ENCODE measurements at regions not wholly inside any gene's neighbourhood (a gene's known extent, or its start where the extent isn't known, plus 50 kb on each side); places are given as distances from the start of the nearest gene placed in this dataset.

DNA sequence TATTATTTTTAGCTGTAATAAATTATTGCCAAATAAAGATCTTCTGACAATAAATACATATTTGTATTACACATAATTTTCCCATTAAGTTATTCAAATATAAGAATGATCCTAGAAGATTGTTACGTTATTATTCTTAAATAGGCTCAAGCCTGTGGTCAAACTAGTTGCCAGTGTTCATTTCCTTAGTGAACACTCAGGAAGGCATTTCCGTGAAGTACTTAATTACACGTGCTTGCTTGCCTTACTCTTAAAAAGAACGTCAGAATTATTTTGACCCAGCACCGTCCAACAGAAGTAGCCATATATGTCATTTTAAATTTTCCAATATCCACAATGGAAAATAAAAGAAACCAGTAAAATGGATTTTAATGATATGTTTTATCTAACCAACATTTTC is 249.8 kb downstream of the TXNL1 start:
- Histone ChIP-seq H3K9me3 (ENCODE audit: severe bottlenecking) (no peaks in the 10 kb centered on the region), H3K36me3 (ENCODE audit: low read depth) (no peaks in the 10 kb centered on the region), H3K4me3 (ENCODE audit: severe bottlenecking) (no peak overlapping the region), H3K4me1 (ENCODE audit: insufficient read depth, poor library complexity, severe bottlenecking) (no peaks in the 10 kb centered on the region), H3K27ac (ENCODE audit: poor library complexity, severe bottlenecking) (no peak overlapping the region), H3K27me3 (ENCODE audit: insufficient read depth, poor library complexity, severe bottlenecking) (no peaks in the 10 kb centered on the region)
- TF ChIP-seq, protein P1, sequence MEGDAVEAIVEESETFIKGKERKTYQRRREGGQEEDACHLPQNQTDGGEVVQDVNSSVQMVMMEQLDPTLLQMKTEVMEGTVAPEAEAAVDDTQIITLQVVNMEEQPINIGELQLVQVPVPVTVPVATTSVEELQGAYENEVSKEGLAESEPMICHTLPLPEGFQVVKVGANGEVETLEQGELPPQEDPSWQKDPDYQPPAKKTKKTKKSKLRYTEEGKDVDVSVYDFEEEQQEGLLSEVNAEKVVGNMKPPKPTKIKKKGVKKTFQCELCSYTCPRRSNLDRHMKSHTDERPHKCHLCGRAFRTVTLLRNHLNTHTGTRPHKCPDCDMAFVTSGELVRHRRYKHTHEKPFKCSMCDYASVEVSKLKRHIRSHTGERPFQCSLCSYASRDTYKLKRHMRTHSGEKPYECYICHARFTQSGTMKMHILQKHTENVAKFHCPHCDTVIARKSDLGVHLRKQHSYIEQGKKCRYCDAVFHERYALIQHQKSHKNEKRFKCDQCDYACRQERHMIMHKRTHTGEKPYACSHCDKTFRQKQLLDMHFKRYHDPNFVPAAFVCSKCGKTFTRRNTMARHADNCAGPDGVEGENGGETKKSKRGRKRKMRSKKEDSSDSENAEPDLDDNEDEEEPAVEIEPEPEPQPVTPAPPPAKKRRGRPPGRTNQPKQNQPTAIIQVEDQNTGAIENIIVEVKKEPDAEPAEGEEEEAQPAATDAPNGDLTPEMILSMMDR (IDR thresholded peaks at IDR 0.05; ENCODE audit: poor library complexity, severe bottlenecking), result no peak
- ATAC-seq (ENCODE audit: low read depth), result no peak
- no peak for DNase-seq (ENCODE audit: low spot score)

DNA sequence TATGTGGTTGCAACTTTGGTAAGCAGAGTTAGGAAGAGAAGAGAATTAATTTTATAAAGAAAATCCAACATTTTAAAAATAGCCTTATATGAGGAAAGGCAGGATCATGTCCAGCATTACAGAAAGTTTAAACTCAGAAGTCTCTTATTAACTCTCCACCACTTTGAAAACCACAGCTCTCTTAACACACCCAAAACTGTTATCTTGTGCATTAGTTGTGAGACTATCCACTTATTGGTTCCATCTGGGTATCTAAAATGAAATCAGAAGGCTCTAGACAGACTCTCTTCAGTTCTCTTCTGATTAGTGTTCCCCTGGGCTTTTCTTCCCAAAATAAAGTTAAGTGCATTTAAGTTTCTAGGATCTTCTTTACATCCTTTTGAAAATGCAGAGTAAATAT is 251.5 kb downstream of the TXNL1 start:
- Histone ChIP-seq H3K27me3 (ENCODE audit: insufficient read depth, poor library complexity, severe bottlenecking) (no peaks in the 10 kb centered on the region), H3K9me3 (ENCODE audit: severe bottlenecking) (no peaks in the 10 kb centered on the region), H3K36me3 (ENCODE audit: low read depth) (no peaks in the 10 kb centered on the region), H3K27ac (ENCODE audit: poor library complexity, severe bottlenecking) (no peak overlapping the region), H3K4me3 (ENCODE audit: severe bottlenecking) (no peak overlapping the region), H3K4me1 (ENCODE audit: insufficient read depth, poor library complexity, severe bottlenecking) (no peaks in the 10 kb centered on the region)
- DNase-seq (ENCODE audit: low spot score) (no peak), ATAC-seq (ENCODE audit: low read depth) (no peak)
- TF ChIP-seq, protein P1 (IDR thresholded peaks at IDR 0.05; ENCODE audit: poor library complexity, severe bottlenecking), result no peak

DNA sequence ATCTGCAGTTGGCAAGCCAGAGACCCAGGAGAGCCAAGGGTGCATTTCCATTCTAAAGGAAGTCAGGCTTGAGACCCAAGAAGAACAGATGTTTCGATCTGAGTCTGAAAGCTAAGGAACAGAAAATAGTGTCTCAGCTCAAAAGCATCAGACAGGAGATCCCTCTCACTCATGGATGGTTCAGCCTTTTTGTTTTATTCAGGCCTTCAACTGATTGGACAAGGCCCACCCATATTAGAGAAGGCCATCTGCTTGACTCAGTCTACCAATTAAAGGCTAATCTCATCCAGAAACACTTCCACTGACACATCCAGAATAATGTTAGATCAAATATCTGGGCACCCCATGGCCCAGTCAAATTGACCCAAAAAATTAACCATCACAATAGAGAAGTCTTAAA is 255.0 kb downstream of the TXNL1 start:
- H3K27ac ChIP-seq (ENCODE audit: poor library complexity, severe bottlenecking), result no peak overlapping the region
- H3K4me1 ChIP-seq (ENCODE audit: insufficient read depth, poor library complexity, severe bottlenecking), result no peaks in the 10 kb centered on the region
- H3K36me3 ChIP-seq (ENCODE audit: low read depth), result no peaks in the 10 kb centered on the region
- TF ChIP-seq, protein P1 (IDR thresholded peaks at IDR 0.05; ENCODE audit: poor library complexity, severe bottlenecking), result no peak
- no peak overlapping the region for H3K4me3 ChIP-seq (ENCODE audit: severe bottlenecking)
- no peak for DNase-seq (ENCODE audit: low spot score)
- H3K27me3 ChIP-seq (ENCODE audit: insufficient read depth, poor library complexity, severe bottlenecking), result no peaks in the 10 kb centered on the region
- H3K9me3 ChIP-seq (ENCODE audit: severe bottlenecking), result no peaks in the 10 kb centered on the region
- ATAC-seq (ENCODE audit: low read depth), result no peak

DNA sequence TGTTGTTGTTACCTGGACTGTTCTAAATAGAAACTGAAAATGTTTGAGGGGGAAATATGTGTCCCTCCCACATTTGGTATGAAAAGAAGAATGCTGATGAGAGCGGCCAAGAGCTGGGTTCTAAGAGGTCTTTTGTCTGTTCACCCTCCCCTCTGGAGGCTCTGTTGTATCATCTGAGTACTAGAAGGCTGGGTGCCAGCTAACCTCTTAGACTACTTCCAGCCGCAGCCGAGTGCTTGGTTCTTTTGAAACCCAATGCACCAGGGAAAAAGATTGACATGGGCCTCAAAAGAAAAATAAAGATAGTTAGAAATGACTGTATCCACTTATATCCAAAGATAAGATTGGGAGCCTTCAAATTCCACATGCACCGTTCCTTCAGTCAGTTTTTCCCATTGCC is 255.9 kb downstream of the TXNL1 start:
- Histone ChIP-seq H3K4me1 (ENCODE audit: insufficient read depth, poor library complexity, severe bottlenecking) (no peaks in the 10 kb centered on the region), H3K27me3 (ENCODE audit: insufficient read depth, poor library complexity, severe bottlenecking) (no peaks in the 10 kb centered on the region), H3K27ac (ENCODE audit: poor library complexity, severe bottlenecking) (no peak overlapping the region)

DNA sequence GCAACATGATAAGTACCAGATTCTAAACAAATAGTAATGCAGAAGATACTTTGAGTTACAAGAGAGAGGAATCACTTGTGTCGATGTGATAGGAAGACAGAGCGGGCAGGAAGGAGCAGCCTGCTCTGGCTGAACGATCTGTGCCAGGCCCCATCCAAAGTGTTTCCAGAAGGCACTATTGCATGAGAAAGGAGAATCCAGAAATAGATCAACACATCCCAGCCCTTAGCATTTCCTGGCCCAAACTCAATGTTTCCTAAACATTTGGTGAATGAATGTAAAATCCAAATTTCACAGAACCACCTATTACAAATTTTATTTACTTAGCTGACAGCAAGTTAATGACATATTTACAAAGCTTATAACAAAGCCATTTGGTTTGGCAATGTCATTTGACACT is 257.2 kb downstream of the TXNL1 start:
- H3K4me1 ChIP-seq (ENCODE audit: insufficient read depth, poor library complexity, severe bottlenecking), result no peaks in the 10 kb centered on the region
- H3K4me3 ChIP-seq (ENCODE audit: severe bottlenecking), result no peak overlapping the region
- H3K27me3 ChIP-seq (ENCODE audit: insufficient read depth, poor library complexity, severe bottlenecking), result no peaks in the 10 kb centered on the region
- DNase-seq (ENCODE audit: low spot score) (no peak), ATAC-seq (ENCODE audit: low read depth) (no peak)
- no peaks in the 10 kb centered on the region for H3K9me3 ChIP-seq (ENCODE audit: severe bottlenecking)
- H3K36me3 ChIP-seq (ENCODE audit: low read depth), result no peaks in the 10 kb centered on the region
- TF ChIP-seq, protein P1 (IDR thresholded peaks at IDR 0.05; ENCODE audit: poor library complexity, severe bottlenecking), result no peak
- no peak overlapping the region for H3K27ac ChIP-seq (ENCODE audit: poor library complexity, severe bottlenecking)

More for the DNA sequence above, 255.9 kb downstream of the TXNL1 start:
- no peaks in the 10 kb centered on the region for H3K36me3 ChIP-seq (ENCODE audit: low read depth)
- H3K4me3 ChIP-seq (ENCODE audit: severe bottlenecking), result no peak overlapping the region
- no peaks in the 10 kb centered on the region for H3K9me3 ChIP-seq (ENCODE audit: severe bottlenecking)
- TF ChIP-seq, protein P1 (IDR thresholded peaks at IDR 0.05; ENCODE audit: poor library complexity, severe bottlenecking), result no peak
- no peak for DNase-seq (ENCODE audit: low spot score)
- no peak for ATAC-seq (ENCODE audit: low read depth)
